K562 (cell line): ENCODE measurements at regions not wholly inside any gene's neighbourhood (a gene's known extent, or its start where the extent isn't known, plus 50 kb on each side); places are given as distances from the start of the nearest gene placed in this dataset.
A peak's percentile ranks its signal among the peaks of the same experiment; 100 is the strongest.
"Not testable (repeated sequence)": the region's sequence is repeated elsewhere in the genome, so short reads cannot be mapped to it uniquely, and the experiment has no call there.

Source experiments
- ATAC-seq: fragments of 200-7000 bp; cut with Tn5 transposase; 3 replicates; pipeline ENCODE4 v1.9.1; 2020; ENCODE audit warnings: moderate library complexity
- BruUV-seq: library from RNA; stranded (reverse); fragments of 400-500 nt; replicated peaks from 2 replicates; lab custom pipeline; 2021; lab: Mats Ljungman, UMichigan
- CTCF ChIA-PET: fragments of 300-600 bp; formaldehyde crosslinking; extraction: SDS; loops from one replicate; lab custom pipeline; 2021; ENCODE audit warnings: low intra/inter-chr PET ratio; lab: Yijun Ruan, JAX
- POLR2A ChIA-PET: fragments of 300-600, 350-650 bp; sonication (Branson Sonifier 250); formaldehyde crosslinking; extraction: SDS; loops from one replicate; lab custom pipeline; 2021; ENCODE audit warnings: antibody characterized with exemption, inconsistent platforms; lab: Yijun Ruan, JAX
- DNase-seq, 4 experiments: peaks; one replicate each; pipeline versions ENCODE4 v3.0.0 to v3.0.0-alpha.2; 2011 to 2018; ENCODE audit warnings: low spot score in 3 of 4, mixed read lengths in 3 of 4; ENCODE audit errors: extremely low read depth in 1 of 4
- FAIRE-seq: peaks from 2 replicates; lab custom pipeline; 2011; peaks lifted over from hg19 to GRCh38; lab: Jason Lieb, UNC
- H2AFZ ChIP-seq: 2 replicates; pipeline ENCODE4 v1.6.0; 2011; ENCODE audit warnings: low read depth, low read length, control low read depth, inconsistent platforms
- H3K27ac ChIP-seq: fragments of 200-600 bp; 3 replicates; pipeline ENCODE4 v1.8.0; 2011; ENCODE audit warnings: low read depth, mild to moderate bottlenecking, control low read depth, inconsistent platforms, low read length, moderate library complexity, mixed read lengths; ENCODE audit errors: extremely low read depth
- H3K27me3 ChIP-seq, 2 experiments: fragments of 300-600 bp in 1 of 2; 2 replicates in 1 of 2; 3 replicates in 1 of 2; pipeline versions ENCODE4 v1.6.0 to v1.8.0; 2011; ENCODE audit warnings: inconsistent platforms in 2 of 2, low read length in 2 of 2, mild to moderate bottlenecking in 1 of 2, mixed read lengths in 1 of 2, moderate library complexity in 1 of 2; ENCODE audit not compliant: control insufficient read depth in 2 of 2, insufficient read depth in 2 of 2
- H3K36me3 ChIP-seq: fragments of 300-600 bp; 3 replicates; pipeline ENCODE4 v1.8.0; 2011; ENCODE audit warnings: mild to moderate bottlenecking, low read length, inconsistent platforms; ENCODE audit not compliant: control insufficient read depth, insufficient read depth
- H3K4me1 ChIP-seq, 2 experiments: fragments of 200-600 bp in 1 of 2; replicated peaks in 1 of 2; 2 replicates in 1 of 2; 3 replicates in 1 of 2; pipeline versions ENCODE4 v1.5.1 to v1.8.0; 2011; ENCODE audit warnings: inconsistent platforms in 2 of 2, low read length in 2 of 2, mild to moderate bottlenecking in 1 of 2, mixed read lengths in 1 of 2, moderate library complexity in 1 of 2; ENCODE audit not compliant: control insufficient read depth in 2 of 2, insufficient read depth in 2 of 2
- H3K4me2 ChIP-seq: 2 replicates; pipeline ENCODE4 v1.6.1; 2011; ENCODE audit warnings: low read length, control low read depth, inconsistent platforms, mixed read lengths; ENCODE audit not compliant: insufficient read depth
- H3K4me3 ChIP-seq: fragments of 200-600 bp; sonication (generic), shearing (Covaris generic); 2 replicates; pipeline ENCODE4 v1.5.1; 2016; ENCODE audit warnings: control low read depth, inconsistent platforms
- H3K79me2 ChIP-seq: fragments of 200-600 bp; 3 replicates; pipeline ENCODE4 v1.8.0; 2011; ENCODE audit warnings: low read length, inconsistent platforms; ENCODE audit not compliant: control insufficient read depth, insufficient read depth
- H3K9ac ChIP-seq, 2 experiments: 2 replicates each; pipeline versions ENCODE4 v1.6.0 to v1.6.1; 2011; ENCODE audit warnings: low read depth in 2 of 2, low read length in 2 of 2, control low read depth in 1 of 2, inconsistent platforms in 1 of 2, mild to moderate bottlenecking in 1 of 2, mixed read lengths in 1 of 2; ENCODE audit not compliant: insufficient read depth in 1 of 2
- H3K9me1 ChIP-seq: one replicate; pipeline ENCODE4 v1.6.0; 2011; ENCODE audit warnings: inconsistent platforms, mild to moderate bottlenecking, low read length, moderate library complexity; ENCODE audit not compliant: control insufficient read depth, insufficient read depth
- H3K9me3 ChIP-seq: replicated peaks from 2 replicates; pipeline ENCODE4 v1.5.1; 2011; ENCODE audit warnings: low read depth, low read length, inconsistent platforms; ENCODE audit not compliant: control insufficient read depth, insufficient read depth
- H4K20me1 ChIP-seq: replicated peaks from 2 replicates; pipeline ENCODE4 v1.6.1; 2011; ENCODE audit warnings: low read length, inconsistent platforms, mixed read lengths; ENCODE audit not compliant: control insufficient read depth, insufficient read depth
- PRDM10 ChIP-seq: fragments of 450-650 bp; IDR thresholded peaks from 2 replicates; pipeline ENCODE4 v1.6.1; 2018; ENCODE audit not compliant: partially characterized antibody
- SUPT5H ChIP-seq: fragments of 450-650 bp; IDR thresholded peaks from 2 replicates; pipeline ENCODE4 v1.6.1; 2016
- WGBS: fragments of 100-300 bp; shearing (Covaris generic); methylation state at CpG from one replicate; pipeline ENCODE4 v1.1.6; 2016; ENCODE audit warnings: low coverage, mixed read lengths; ENCODE audit not compliant: insufficient coverage; ENCODE audit errors: missing lambda C conversion rate; 5-methylcytosine and 5-hydroxymethylcytosine counted together
- in situ Hi-C: fragments of 300-500 bp; cut with MboI; formaldehyde crosslinking; loops from 4 replicates; pipeline ENCODE4 v1.15.0; 2018; ENCODE audit warnings: inconsistent platforms, mixed read lengths
- intact Hi-C: fragments of 100-400 bp; cut with micrococcal nuclease; formaldehyde crosslinking; loops from 2 replicates; pipeline ENCODE4 v1.14.2; 2022
- TF ChIP-seq, protein P1 (sequence below): sonication (generic); formaldehyde crosslinking; IDR thresholded peaks from 2 replicates; pipeline ENCODE4 v1.8.0; 2023; ENCODE audit warnings: missing genetic modification reagents, mild to moderate bottlenecking, borderline replicate concordance
- TF ChIP-seq, protein P2 (sequence below), 2 experiments: fragments of 450-650 bp in 1 of 2; sonication (generic) in 1 of 2; formaldehyde crosslinking in 1 of 2; IDR thresholded peaks in 1 of 2; conservative IDR thresholded peaks in 1 of 2; 2 replicates each; pipeline versions ENCODE4 v1.6.1 to v1.8.1; 2016 to 2023; ENCODE audit warnings: mild to moderate bottlenecking in 2 of 2, moderate library complexity in 2 of 2, inconsistent platforms in 1 of 2, missing genetic modification reagents in 1 of 2

DNA sequence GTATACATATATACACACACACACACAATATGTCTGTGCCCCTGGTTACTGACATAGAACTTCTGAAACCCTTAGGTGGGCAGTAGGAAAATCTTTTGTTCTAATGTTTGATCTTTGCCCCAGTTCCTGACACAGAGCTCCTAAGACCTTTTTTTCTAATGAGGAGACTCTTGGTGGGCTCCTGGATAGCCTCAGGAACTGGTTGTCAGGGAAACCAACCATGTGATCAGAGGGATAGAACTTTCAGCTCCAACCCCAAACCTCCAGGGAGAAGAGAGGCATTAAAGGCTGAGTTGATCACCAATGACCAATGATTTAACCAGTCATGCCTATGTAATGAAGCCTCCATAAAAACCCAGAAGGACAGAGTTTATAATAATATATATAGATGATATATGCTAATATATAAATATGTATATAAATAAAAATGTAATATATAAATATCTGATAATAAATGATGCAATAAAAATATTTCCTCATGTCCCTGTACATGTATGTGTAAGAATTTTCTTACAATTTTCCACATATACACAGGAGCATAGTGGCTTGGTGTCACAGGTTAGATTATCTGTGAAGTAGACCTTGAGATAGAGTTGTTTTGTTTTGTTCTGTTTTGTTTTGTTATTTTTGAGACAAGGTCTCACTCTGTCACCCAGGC lies 93.3 kb downstream of the GPX5 start (continued):
- TF ChIP-seq, protein P1, sequence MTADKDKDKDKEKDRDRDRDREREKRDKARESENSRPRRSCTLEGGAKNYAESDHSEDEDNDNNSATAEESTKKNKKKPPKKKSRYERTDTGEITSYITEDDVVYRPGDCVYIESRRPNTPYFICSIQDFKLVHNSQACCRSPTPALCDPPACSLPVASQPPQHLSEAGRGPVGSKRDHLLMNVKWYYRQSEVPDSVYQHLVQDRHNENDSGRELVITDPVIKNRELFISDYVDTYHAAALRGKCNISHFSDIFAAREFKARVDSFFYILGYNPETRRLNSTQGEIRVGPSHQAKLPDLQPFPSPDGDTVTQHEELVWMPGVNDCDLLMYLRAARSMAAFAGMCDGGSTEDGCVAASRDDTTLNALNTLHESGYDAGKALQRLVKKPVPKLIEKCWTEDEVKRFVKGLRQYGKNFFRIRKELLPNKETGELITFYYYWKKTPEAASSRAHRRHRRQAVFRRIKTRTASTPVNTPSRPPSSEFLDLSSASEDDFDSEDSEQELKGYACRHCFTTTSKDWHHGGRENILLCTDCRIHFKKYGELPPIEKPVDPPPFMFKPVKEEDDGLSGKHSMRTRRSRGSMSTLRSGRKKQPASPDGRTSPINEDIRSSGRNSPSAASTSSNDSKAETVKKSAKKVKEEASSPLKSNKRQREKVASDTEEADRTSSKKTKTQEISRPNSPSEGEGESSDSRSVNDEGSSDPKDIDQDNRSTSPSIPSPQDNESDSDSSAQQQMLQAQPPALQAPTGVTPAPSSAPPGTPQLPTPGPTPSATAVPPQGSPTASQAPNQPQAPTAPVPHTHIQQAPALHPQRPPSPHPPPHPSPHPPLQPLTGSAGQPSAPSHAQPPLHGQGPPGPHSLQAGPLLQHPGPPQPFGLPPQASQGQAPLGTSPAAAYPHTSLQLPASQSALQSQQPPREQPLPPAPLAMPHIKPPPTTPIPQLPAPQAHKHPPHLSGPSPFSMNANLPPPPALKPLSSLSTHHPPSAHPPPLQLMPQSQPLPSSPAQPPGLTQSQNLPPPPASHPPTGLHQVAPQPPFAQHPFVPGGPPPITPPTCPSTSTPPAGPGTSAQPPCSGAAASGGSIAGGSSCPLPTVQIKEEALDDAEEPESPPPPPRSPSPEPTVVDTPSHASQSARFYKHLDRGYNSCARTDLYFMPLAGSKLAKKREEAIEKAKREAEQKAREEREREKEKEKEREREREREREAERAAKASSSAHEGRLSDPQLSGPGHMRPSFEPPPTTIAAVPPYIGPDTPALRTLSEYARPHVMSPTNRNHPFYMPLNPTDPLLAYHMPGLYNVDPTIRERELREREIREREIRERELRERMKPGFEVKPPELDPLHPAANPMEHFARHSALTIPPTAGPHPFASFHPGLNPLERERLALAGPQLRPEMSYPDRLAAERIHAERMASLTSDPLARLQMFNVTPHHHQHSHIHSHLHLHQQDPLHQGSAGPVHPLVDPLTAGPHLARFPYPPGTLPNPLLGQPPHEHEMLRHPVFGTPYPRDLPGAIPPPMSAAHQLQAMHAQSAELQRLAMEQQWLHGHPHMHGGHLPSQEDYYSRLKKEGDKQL (CRISPR knock-in tag): no peak
- TF ChIP-seq PRDM10 (no peak), SUPT5H (no peak)
- TF ChIP-seq, protein P2, sequence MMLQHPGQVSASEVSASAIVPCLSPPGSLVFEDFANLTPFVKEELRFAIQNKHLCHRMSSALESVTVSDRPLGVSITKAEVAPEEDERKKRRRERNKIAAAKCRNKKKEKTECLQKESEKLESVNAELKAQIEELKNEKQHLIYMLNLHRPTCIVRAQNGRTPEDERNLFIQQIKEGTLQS (IDR thresholded peaks at IDR 0.05): peak; percentile 51
- TF ChIP-seq, protein P2 (CRISPR knock-in tag; conservative IDR thresholded peaks at IDR 0.05): no peak

GRCh38 chr6:28621268-28621667 lies 95.6 kb downstream of the GPX5 start:
- WGBS: 96% methylated on average over 17 of the region's 22 CpGs
- ATAC-seq, H3K27me3 ChIP-seq, intact Hi-C loops, H3K27ac ChIP-seq, H2AFZ ChIP-seq, H3K9ac ChIP-seq, H3K9me1 ChIP-seq, H4K20me1 ChIP-seq, H3K4me3 ChIP-seq, H3K4me2 ChIP-seq, CTCF ChIA-PET, DNase-seq, FAIRE-seq, in situ Hi-C loops, BruUV-seq: not testable (repeated sequence)
- Histone ChIP-seq H3K9me3 (peaks cover 14% of the 10 kb centered on the region; the same call in 1 of the 2 replicates), H3K79me2 (peaks cover 33% of the 10 kb centered on the region), H3K36me3 (peaks cover 13% of the 10 kb centered on the region; the same call in 2 of the 3 replicates), H3K4me1 (peaks cover 9 to 11% of the 10 kb centered on the region in 2 experiments; a peak in 4 of 5 replicates)
- POLR2A ChIA-PET: interaction anchor here (0.6 to 0.7 kb wide), 2 partner anchors 18 to 29 kb away, joined by 3 read pairs; no protein-coding TSS in a partner anchor
